Esophagus muscularis mucosa (tissue), 4 donors: ENCODE measurements at regions not wholly inside any gene's neighbourhood (a gene's known extent, or its start where the extent isn't known, plus 50 kb on each side); places are given as distances from the start of the nearest gene placed in this dataset.

Experiments
- DNase-seq: peaks from one replicate; pipeline ENCODE4 v3.0.0-alpha.2; 2017; ENCODE audit errors: extremely low spot score
- H3K27ac ChIP-seq, 4 donors: fragments of 200-600 bp; sonication (generic); replicated peaks in 1 of 4; 1 replicate in 3 of 4; 2 replicates in 1 of 4; pipeline ENCODE4 v1.5.1; 2016 to 2019; ENCODE audit warnings: mild to moderate bottlenecking in 1 of 4
- H3K27me3 ChIP-seq, 4 donors: fragments of 200-600 bp; sonication (generic); one replicate each; pipeline versions ENCODE4 v1.5.1 to v1.6.0; 2016 to 2019
- H3K36me3 ChIP-seq, 4 donors: fragments of 200-600 bp; sonication (generic); one replicate each; pipeline ENCODE4 v1.5.1; 2016 to 2019
- H3K4me1 ChIP-seq, 4 donors: fragments of 200-600 bp; sonication (generic); one replicate each; pipeline ENCODE4 v1.5.1; 2016 to 2019
- H3K4me3 ChIP-seq, 4 donors: fragments of 200-600 bp; sonication (generic); 1 replicate in 2 of 4; 2 replicates in 2 of 4; pipeline ENCODE4 v1.5.1; 2016 to 2019; ENCODE audit warnings: mild to moderate bottlenecking in 4 of 4, moderate library complexity in 1 of 4
- H3K9me3 ChIP-seq, 4 donors: fragments of 200-600 bp; sonication (generic); 1 replicate in 3 of 4; 2 replicates in 1 of 4; pipeline ENCODE4 v1.5.1; 2016 to 2019
- CTCF ChIP-seq, 3 experiments: fragments of 200-600 bp in 2 of 3; fragments of 450-650 bp in 1 of 3; sonication (generic) in 2 of 3; IDR thresholded peaks; one replicate each; pipeline ENCODE4 v1.5.1; 2017 to 2019; ENCODE audit warnings: antibody characterized with exemption in 3 of 3, mild to moderate bottlenecking in 2 of 3, moderate library complexity in 1 of 3
- EP300 ChIP-seq: sonication (generic); formaldehyde crosslinking; IDR thresholded peaks from one replicate; pipeline ENCODE4 v1.6.1; 2017; ENCODE audit warnings: antibody characterized with exemption
- POLR2A ChIP-seq: fragments of 450-650 bp; IDR thresholded peaks from one replicate; pipeline ENCODE4 v1.6.1; 2017; ENCODE audit warnings: antibody characterized with exemption, moderate library complexity, mild to moderate bottlenecking, low read depth
- POLR2AphosphoS5 ChIP-seq, 2 donors: sonication (generic); formaldehyde crosslinking; IDR thresholded peaks; one replicate each; pipeline ENCODE4 v1.6.1; 2017; ENCODE audit warnings: antibody characterized with exemption in 2 of 2
- WGBS: methylation state at CpG from one replicate; pipeline ENCODE4 v1.1.5; 2018; 5-methylcytosine and 5-hydroxymethylcytosine counted together
- intact Hi-C: fragments of 100-400 bp; cut with DNase I; formaldehyde crosslinking; loops from one replicate; pipeline ENCODE4 v1.15.1; 2023

- Histone ChIP-seq H3K36me3 (no peaks in the 10 kb centered on the region), H3K4me3 (no peak overlapping the region), H3K4me1 (peaks cover 0 to 10% (median 0%) of the 10 kb centered on the region in 4 donors), H3K27ac (no peak overlapping the region), H3K9me3 (no peaks in the 10 kb centered on the region), H3K27me3 (no peaks in the 10 kb centered on the region)
- no peak for DNase-seq
- WGBS: 92% methylated on average over 2 of the region's 2 CpGs
- intact Hi-C loops: no loop called here
- TF ChIP-seq CTCF (IDR thresholded peaks at IDR 0.05) (no peak), POLR2A (no peak), POLR2AphosphoS5 (IDR thresholded peaks at IDR 0.05) (no peak)
Observed at GRCh38 chr15:39365161-39365560, 215.7 kb upstream of the THBS1 start.

DNA sequence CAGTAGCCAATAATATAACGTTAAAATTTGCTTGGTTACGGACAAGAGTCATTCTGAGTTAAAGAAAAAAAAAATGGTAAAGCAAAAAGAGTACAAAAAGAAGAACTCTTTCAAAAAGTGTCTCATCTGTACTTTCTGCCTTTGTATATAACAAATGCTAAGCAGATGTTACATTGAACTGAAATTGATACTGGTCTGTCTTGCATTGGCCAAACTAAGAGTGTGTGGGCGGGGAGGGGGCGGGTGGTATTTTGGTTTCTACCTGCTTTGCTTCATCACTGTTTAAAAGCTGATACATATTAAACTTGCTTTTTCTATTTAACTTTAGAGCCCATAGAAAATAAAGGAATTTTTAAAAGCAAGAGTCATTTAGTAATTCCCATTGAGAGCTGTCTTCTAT is 215.0 kb upstream of the THBS1 start:
- Histone ChIP-seq H3K36me3 (no peaks in the 10 kb centered on the region), H3K4me3 (no peak overlapping the region), H3K4me1 (peaks cover 0 to 10% (median 0%) of the 10 kb centered on the region in 4 donors), H3K27me3 (no peaks in the 10 kb centered on the region), H3K9me3 (peaks cover 0 to 3% (median 0%) of the 10 kb centered on the region in 4 donors), H3K27ac (no peak overlapping the region)
- TF ChIP-seq POLR2A (no peak), EP300 (no peak), CTCF (IDR thresholded peaks at IDR 0.05) (no peak), POLR2AphosphoS5 (IDR thresholded peaks at IDR 0.05) (no peak)
- WGBS: 89% methylated on average over 4 of the region's 4 CpGs
- intact Hi-C loops: no loop called here
- no peak for DNase-seq

DNA sequence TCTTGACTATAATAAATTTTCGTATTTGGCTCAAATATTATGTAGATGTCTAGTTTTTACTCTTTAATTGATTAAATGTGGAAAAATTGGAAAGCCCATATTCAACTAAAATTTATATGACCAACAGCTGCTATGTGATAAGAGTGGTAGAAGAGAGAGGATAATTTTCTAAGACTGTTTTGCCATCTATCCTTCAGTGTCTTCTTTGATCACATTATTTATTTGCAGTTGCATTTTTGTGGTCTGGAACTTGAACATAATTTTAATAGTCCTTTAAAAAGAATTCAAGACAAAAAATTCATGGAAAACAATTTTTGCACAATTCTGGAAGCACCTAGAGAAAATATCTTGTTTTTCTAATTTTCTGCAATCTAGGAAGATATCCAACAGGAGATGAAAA is 213.3 kb upstream of the THBS1 start:
- no peak for DNase-seq
- Histone ChIP-seq H3K4me3 (no peak overlapping the region), H3K9me3 (peaks cover 0 to 17% (median 3%) of the 10 kb centered on the region in 4 donors), H3K36me3 (no peaks in the 10 kb centered on the region), H3K27ac (no peak overlapping the region), H3K27me3 (no peaks in the 10 kb centered on the region), H3K4me1 (peaks cover 0 to 10% (median 0%) of the 10 kb centered on the region in 4 donors)
- intact Hi-C loops: no loop called here
- WGBS: 91% methylated on average over 1 of the region's 1 CpG
- TF ChIP-seq CTCF (IDR thresholded peaks at IDR 0.05) (no peak), POLR2A (no peak), EP300 (no peak), POLR2AphosphoS5 (IDR thresholded peaks at IDR 0.05) (no peak)

GRCh38 chr15:39369768-39370167 is 211.1 kb upstream of the THBS1 start:
- WGBS: 100% methylated on average over 1 of the region's 1 CpG
- DNase-seq: no peak
- Histone ChIP-seq H3K36me3 (no peaks in the 10 kb centered on the region), H3K4me1 (no peaks in the 10 kb centered on the region), H3K27me3 (no peaks in the 10 kb centered on the region), H3K27ac (no peak overlapping the region), H3K9me3 (peaks cover 0 to 17% (median 3%) of the 10 kb centered on the region in 4 donors), H3K4me3 (no peak overlapping the region)
- TF ChIP-seq POLR2AphosphoS5 (IDR thresholded peaks at IDR 0.05): no peak
- TF ChIP-seq CTCF (IDR thresholded peaks at IDR 0.05): no peak
- TF ChIP-seq EP300: no peak
- intact Hi-C loops: no loop called here

DNA sequence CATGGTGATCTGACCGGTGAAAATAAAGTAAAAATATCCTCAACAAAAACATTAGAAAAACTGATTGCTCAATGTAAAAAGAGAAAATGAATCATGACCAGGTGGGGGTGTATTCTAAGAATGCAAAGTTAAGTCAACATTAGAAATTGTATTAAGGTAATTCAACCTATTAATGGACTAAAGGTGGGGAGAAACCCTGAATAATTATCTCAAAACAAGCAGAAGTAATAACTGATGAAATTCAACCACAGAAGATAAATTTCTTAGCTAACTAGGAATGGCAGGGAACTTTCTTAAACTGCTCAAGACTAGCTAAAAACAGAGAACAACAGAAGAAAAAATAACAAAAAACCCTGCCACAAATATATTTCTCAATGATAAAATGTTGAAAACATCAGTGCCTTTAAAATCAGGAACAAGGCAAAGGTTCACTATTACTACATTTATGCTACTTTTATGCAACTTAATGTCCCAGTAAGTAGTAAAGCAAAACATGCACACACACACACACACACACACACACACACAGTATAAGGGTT is 204.4 kb upstream of the THBS1 start:
- no peak overlapping the region for H3K4me3 ChIP-seq
- intact Hi-C loops: no loop called here
- TF ChIP-seq POLR2AphosphoS5 (IDR thresholded peaks at IDR 0.05) (no peak), CTCF (IDR thresholded peaks at IDR 0.05) (no peak), EP300 (no peak)
- H3K9me3 ChIP-seq: peaks cover 0 to 10% (median under 1%) of the 10 kb centered on the region in 4 donors
- WGBS: 63% methylated on average over 1 of the region's 1 CpG
- DNase-seq: no peak
- H3K36me3 ChIP-seq: no peaks in the 10 kb centered on the region
- peaks cover 0 to 7% (median 0%) of the 10 kb centered on the region in 4 donors for H3K4me1 ChIP-seq
- H3K27me3 ChIP-seq: no peaks in the 10 kb centered on the region
- H3K27ac ChIP-seq: no peak overlapping the region
